Loucy (cell line): ENCODE measurements at regions not wholly inside any gene's neighbourhood (a gene's known extent, or its start where the extent isn't known, plus 50 kb on each side); places are given as distances from the start of the nearest gene placed in this dataset.

Experiments used
- H2AFZ ChIP-seq: fragments of 200-600 bp; sonication (generic); 2 replicates; pipeline ENCODE4 v1.6.0; 2016; ENCODE audit warnings: antibody characterized with exemption, mild to moderate bottlenecking, low read length, moderate library complexity
- H3F3A ChIP-seq: fragments of 200-600 bp; 2 replicates; pipeline ENCODE4 v1.6.0; 2016; ENCODE audit warnings: antibody characterized with exemption, low read depth, mild to moderate bottlenecking
- H3K27me3 ChIP-seq: fragments of 200-600 bp; sonication (generic); 2 replicates; pipeline ENCODE4 v1.6.1; 2014; ENCODE audit warnings: low read length, mild to moderate bottlenecking; ENCODE audit not compliant: insufficient read depth, poor library complexity, severe bottlenecking
- H3K36me3 ChIP-seq: fragments of 200-600 bp; sonication (generic); 2 replicates; pipeline ENCODE4 v1.6.1; 2016; ENCODE audit warnings: low read length; ENCODE audit not compliant: insufficient read depth
- H3K4me1 ChIP-seq: fragments of 200-600 bp; sonication (generic); 2 replicates; pipeline ENCODE4 v1.5.1; 2014; ENCODE audit warnings: low read length, mild to moderate bottlenecking; ENCODE audit not compliant: insufficient read depth, poor library complexity, severe bottlenecking
- H3K4me2 ChIP-seq: fragments of 200-600 bp; sonication (generic); 2 replicates; pipeline ENCODE4 v1.6.0; 2014; ENCODE audit warnings: antibody characterized with exemption, low read length, low read depth, mild to moderate bottlenecking; ENCODE audit not compliant: poor library complexity, severe bottlenecking
- H3K4me3 ChIP-seq: fragments of 200-600 bp; sonication (generic); 2 replicates; pipeline ENCODE4 v1.5.1; 2014; ENCODE audit warnings: low read length, mild to moderate bottlenecking, mixed read lengths; ENCODE audit not compliant: poor library complexity, severe bottlenecking
- H3K79me2 ChIP-seq: fragments of 200-600 bp; sonication (generic); 2 replicates; pipeline ENCODE4 v1.6.1; 2014; ENCODE audit warnings: low read length; ENCODE audit not compliant: insufficient read depth
- H3K9ac ChIP-seq: fragments of 200-600 bp; sonication (generic); 2 replicates; pipeline ENCODE4 v1.6.0; 2014; ENCODE audit warnings: mild to moderate bottlenecking, low read depth, low read length, moderate library complexity; ENCODE audit not compliant: poor library complexity, severe bottlenecking
- H3K9me2 ChIP-seq: fragments of 200-600 bp; sonication (generic); replicated peaks from 2 replicates; pipeline ENCODE4 v1.6.1; 2016; ENCODE audit warnings: low read depth, low read length, mixed read lengths
- H3K9me3 ChIP-seq: fragments of 200-600 bp; sonication (generic); 2 replicates; pipeline ENCODE4 v1.6.1; 2014; ENCODE audit warnings: mild to moderate bottlenecking, antibody characterized with exemption, low read length, low read depth; ENCODE audit not compliant: insufficient read depth
- H4K20me1 ChIP-seq: fragments of 200-600 bp; sonication (generic); 2 replicates; pipeline ENCODE4 v1.6.0; 2014; ENCODE audit warnings: antibody characterized with exemption, low read length, mild to moderate bottlenecking; ENCODE audit not compliant: insufficient read depth, poor library complexity, severe bottlenecking
- CTCF ChIP-seq: fragments of 200-600 bp; sonication (generic); conservative IDR thresholded peaks from 2 replicates; pipeline ENCODE4 v1.5.1; 2014; ENCODE audit warnings: mild to moderate bottlenecking, antibody characterized with exemption, low read length
- EZH2phosphoT487 ChIP-seq: fragments of 200-600 bp; IDR thresholded peaks from 2 replicates; pipeline ENCODE4 v1.6.1; 2018; ENCODE audit warnings: antibody characterized with exemption, mild to moderate bottlenecking, moderate library complexity, borderline replicate concordance

- no peaks in the 10 kb centered on the region for H3K79me2 ChIP-seq
- TF ChIP-seq CTCF (no peak), EZH2phosphoT487 (no peak)
- no peak overlapping the region for H3K9ac ChIP-seq
- no peak overlapping the region for H2AFZ ChIP-seq
- H3K4me1 ChIP-seq = no peaks in the 10 kb centered on the region
- H3K36me3 ChIP-seq = no peaks in the 10 kb centered on the region
- no peaks in the 10 kb centered on the region for H3K27me3 ChIP-seq
- H3F3A ChIP-seq = no peaks in the 10 kb centered on the region
- H4K20me1 ChIP-seq = no peaks in the 10 kb centered on the region
- H3K4me3 ChIP-seq = no peak overlapping the region
- H3K9me3 ChIP-seq = no peaks in the 10 kb centered on the region
- no peaks in the 10 kb centered on the region for H3K9me2 ChIP-seq
- H3K4me2 ChIP-seq = no peak overlapping the region
Measured at GRCh38 chr16:13307255-13307654, 405.9 kb downstream of the SHISA9 start.

- Histone ChIP-seq H3K79me2 (no peaks in the 10 kb centered on the region), H3K9me3 (no peaks in the 10 kb centered on the region), H3K9me2 (no peaks in the 10 kb centered on the region), H3K4me3 (no peak overlapping the region), H3K27me3 (no peaks in the 10 kb centered on the region), H3K36me3 (no peaks in the 10 kb centered on the region), H3F3A (no peaks in the 10 kb centered on the region), H3K4me2 (no peak overlapping the region), H3K4me1 (no peaks in the 10 kb centered on the region), H3K9ac (no peak overlapping the region), H4K20me1 (no peaks in the 10 kb centered on the region), H2AFZ (no peak overlapping the region)
- TF ChIP-seq EZH2phosphoT487 (no peak), CTCF (no peak)
Measured at GRCh38 chr16:13307851-13308250, 406.5 kb downstream of the SHISA9 start.

GRCh38 chr16:13312063-13312462 is 410.7 kb downstream of the SHISA9 start:
- no peaks in the 10 kb centered on the region for H3K4me1 ChIP-seq

More at GRCh38 chr16:13312063-13312462, 410.7 kb downstream of the SHISA9 start:
- Histone ChIP-seq H3K9me2 (no peaks in the 10 kb centered on the region), H3K9me3 (no peaks in the 10 kb centered on the region), H3K4me3 (no peak overlapping the region), H3F3A (no peaks in the 10 kb centered on the region), H2AFZ (no peak overlapping the region), H3K9ac (no peak overlapping the region), H3K79me2 (no peaks in the 10 kb centered on the region), H3K36me3 (no peaks in the 10 kb centered on the region), H4K20me1 (no peaks in the 10 kb centered on the region), H3K27me3 (no peaks in the 10 kb centered on the region), H3K4me2 (no peak overlapping the region)
- no peak for TF ChIP-seq CTCF
- no peak for TF ChIP-seq EZH2phosphoT487
